HCT116 (cell line): ENCODE measurements at regions not wholly inside any gene's neighbourhood (a gene's known extent, or its start where the extent isn't known, plus 50 kb on each side); places are given as distances from the start of the nearest gene placed in this dataset.

Source experiments
- EGR1 ChIP-seq: IDR thresholded peaks from 2 replicates; pipeline ENCODE4 v1.6.1; 2012; ENCODE audit warnings: low read depth
- EZH2 ChIP-seq: fragments of 200-600 bp; sonication (generic); IDR thresholded peaks from 2 replicates; pipeline ENCODE4 v1.6.1; 2017; ENCODE audit warnings: antibody characterized with exemption, mixed run types
- POLR2A ChIP-seq: IDR thresholded peaks from 2 replicates; pipeline ENCODE4 v1.7.0; 2011; ENCODE audit warnings: borderline replicate concordance; ENCODE audit not compliant: insufficient read depth, insufficient read length; ENCODE audit errors: extremely low read depth
- POLR2AphosphoS5 ChIP-seq: IDR thresholded peaks from 2 replicates; pipeline ENCODE4 v1.6.1; 2011; ENCODE audit warnings: mild to moderate bottlenecking, low read depth, low read length, moderate library complexity
- TCF7L2 ChIP-seq: IDR thresholded peaks from 2 replicates; pipeline ENCODE4 v1.7.0; 2011; ENCODE audit warnings: borderline replicate concordance, inconsistent platforms; ENCODE audit not compliant: insufficient read depth, insufficient read length; ENCODE audit errors: extremely low read depth
- YY1 ChIP-seq: IDR thresholded peaks from 2 replicates; pipeline ENCODE4 v1.6.1; 2011; ENCODE audit warnings: low read length, low read depth, moderate library complexity, mild to moderate bottlenecking; ENCODE audit not compliant: insufficient replicate concordance; ENCODE audit errors: extremely low read depth
- ZNF274 ChIP-seq: fragments of 200-500 bp; sonication (Bioruptor generic); IDR thresholded peaks from 2 replicates; pipeline ENCODE4 v1.6.1; 2014; ENCODE audit warnings: mild to moderate bottlenecking, low read depth, low read length, inconsistent platforms
- TF ChIP-seq, protein P1 (sequence below), 3 experiments: fragments of 200-600 bp in 1 of 3; sonication (generic) in 1 of 3; IDR thresholded peaks in 2 of 3; conservative IDR thresholded peaks in 1 of 3; 2 replicates each; pipeline ENCODE4 v1.5.1; 2012 to 2017; ENCODE audit warnings: low read depth in 2 of 3, low read length in 2 of 3, antibody characterized with exemption in 1 of 3, borderline replicate concordance in 1 of 3, control low read depth in 1 of 3, mild to moderate bottlenecking in 1 of 3, mixed read lengths in 1 of 3, mixed run types in 1 of 3, moderate library complexity in 1 of 3; ENCODE audit not compliant: insufficient read depth in 1 of 3
- TF ChIP-seq, protein P2 (sequence below): IDR thresholded peaks from 2 replicates; pipeline ENCODE4 v1.6.1; 2012
- TF ChIP-seq, protein P3 (sequence below): IDR thresholded peaks from 2 replicates; pipeline ENCODE4 v1.6.1; 2012

DNA sequence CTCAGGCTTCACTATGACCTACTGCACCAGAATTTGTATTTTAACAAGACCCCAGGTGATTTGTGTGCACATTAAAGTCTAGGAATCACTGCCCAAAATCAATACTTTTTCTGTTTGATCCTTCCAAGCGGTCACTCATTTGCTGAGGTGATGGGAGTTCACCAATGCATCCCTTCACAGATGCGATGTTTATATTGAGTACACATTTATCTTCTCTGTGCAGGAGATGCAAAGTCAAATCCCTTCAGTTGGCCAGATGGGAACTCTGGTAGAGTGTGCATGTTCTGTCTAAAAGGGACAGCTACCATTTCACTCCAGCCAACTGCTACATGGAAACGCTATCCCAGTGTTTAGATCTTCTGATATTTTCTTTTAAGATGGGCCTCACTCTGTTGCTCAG, 122.6 kb upstream of the HS3ST2 start:
- TF ChIP-seq, protein P1, sequence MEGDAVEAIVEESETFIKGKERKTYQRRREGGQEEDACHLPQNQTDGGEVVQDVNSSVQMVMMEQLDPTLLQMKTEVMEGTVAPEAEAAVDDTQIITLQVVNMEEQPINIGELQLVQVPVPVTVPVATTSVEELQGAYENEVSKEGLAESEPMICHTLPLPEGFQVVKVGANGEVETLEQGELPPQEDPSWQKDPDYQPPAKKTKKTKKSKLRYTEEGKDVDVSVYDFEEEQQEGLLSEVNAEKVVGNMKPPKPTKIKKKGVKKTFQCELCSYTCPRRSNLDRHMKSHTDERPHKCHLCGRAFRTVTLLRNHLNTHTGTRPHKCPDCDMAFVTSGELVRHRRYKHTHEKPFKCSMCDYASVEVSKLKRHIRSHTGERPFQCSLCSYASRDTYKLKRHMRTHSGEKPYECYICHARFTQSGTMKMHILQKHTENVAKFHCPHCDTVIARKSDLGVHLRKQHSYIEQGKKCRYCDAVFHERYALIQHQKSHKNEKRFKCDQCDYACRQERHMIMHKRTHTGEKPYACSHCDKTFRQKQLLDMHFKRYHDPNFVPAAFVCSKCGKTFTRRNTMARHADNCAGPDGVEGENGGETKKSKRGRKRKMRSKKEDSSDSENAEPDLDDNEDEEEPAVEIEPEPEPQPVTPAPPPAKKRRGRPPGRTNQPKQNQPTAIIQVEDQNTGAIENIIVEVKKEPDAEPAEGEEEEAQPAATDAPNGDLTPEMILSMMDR (IDR thresholded peaks at IDR 0.05 in 2 of 3, conservative IDR thresholded peaks at IDR 0.05 in 1 of 3; ENCODE audit: borderline replicate concordance in 1 of 3, insufficient read depth in 1 of 3, low read depth in 2 of 3, low read length in 2 of 3) = no peak
- TF ChIP-seq EZH2 (no peak), POLR2A (no peak), YY1 (no peak), ZNF274 (no peak), POLR2AphosphoS5 (no peak), EGR1 (no peak), TCF7L2 (no peak)
- TF ChIP-seq, protein P2, sequence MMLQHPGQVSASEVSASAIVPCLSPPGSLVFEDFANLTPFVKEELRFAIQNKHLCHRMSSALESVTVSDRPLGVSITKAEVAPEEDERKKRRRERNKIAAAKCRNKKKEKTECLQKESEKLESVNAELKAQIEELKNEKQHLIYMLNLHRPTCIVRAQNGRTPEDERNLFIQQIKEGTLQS = no peak
- TF ChIP-seq, protein P3, sequence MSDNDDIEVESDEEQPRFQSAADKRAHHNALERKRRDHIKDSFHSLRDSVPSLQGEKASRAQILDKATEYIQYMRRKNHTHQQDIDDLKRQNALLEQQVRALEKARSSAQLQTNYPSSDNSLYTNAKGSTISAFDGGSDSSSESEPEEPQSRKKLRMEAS = no peak
